GM12878 (cell line): ENCODE measurements at regions not wholly inside any gene's neighbourhood (a gene's known extent, or its start where the extent isn't known, plus 50 kb on each side); places are given as distances from the start of the nearest gene placed in this dataset.

Source experiments
- ATAC-seq: fragments of 200-7000 bp; cut with Tn5 transposase; 3 replicates; pipeline ENCODE4 v1.9.1; 2020; ENCODE audit warnings: mild to moderate bottlenecking, moderate library complexity
- BruUV-seq: library from RNA; stranded (reverse); fragments of 400-500 nt; replicated peaks from 2 replicates; lab custom pipeline; 2021; lab: Mats Ljungman, UMichigan
- CTCF ChIA-PET: fragments of 300-600 bp; sonication (Branson Sonifier 250); formaldehyde crosslinking; extraction: SDS; loops from one replicate; lab custom pipeline; 2021; ENCODE audit warnings: inconsistent platforms; lab: Yijun Ruan, JAX
- POLR2A ChIA-PET: fragments of 350-600 bp; formaldehyde crosslinking; extraction: SDS; loops from one replicate; lab custom pipeline; 2021; ENCODE audit warnings: inconsistent platforms; lab: Charles Lee
- RAD21 ChIA-PET: fragments of 300-600 bp; sonication (Branson Sonifier 250); formaldehyde crosslinking; loops from one replicate; lab custom pipeline; 2023; ENCODE audit warnings: antibody characterized with exemption; ENCODE audit not compliant: unreplicated experiment; lab: Charles Lee
- SMC1A ChIA-PET: fragments of 300-600 bp; sonication (Branson Sonifier 250); formaldehyde crosslinking; loops from one replicate; lab custom pipeline; 2023; ENCODE audit not compliant: unreplicated experiment, uncharacterized antibody; lab: Charles Lee
- DNase-seq: peaks from one replicate; pipeline ENCODE4 v3.0.0-alpha.2; 2011; ENCODE audit warnings: low read depth, low spot score
- FAIRE-seq: peaks from 3 replicates; lab custom pipeline; 2011; peaks lifted over from hg19 to GRCh38; lab: Jason Lieb, UNC
- H2AFZ ChIP-seq: 2 replicates; pipeline ENCODE4 v1.6.0; 2011; ENCODE audit warnings: low read depth, low read length, control low read depth; ENCODE audit not compliant: control insufficient read depth
- H3K27ac ChIP-seq: 2 replicates; pipeline ENCODE4 v1.5.1; 2011; ENCODE audit warnings: control low read depth; ENCODE audit not compliant: control insufficient read depth, insufficient read depth
- H3K27me3 ChIP-seq, 2 experiments: replicated peaks in 1 of 2; 2 replicates each; pipeline versions ENCODE4 v1.6.0 to v1.6.1; 2011; ENCODE audit warnings: low read length in 1 of 2; ENCODE audit not compliant: control insufficient read depth in 2 of 2, insufficient read depth in 2 of 2
- H3K36me3 ChIP-seq, 2 experiments: 2 replicates each; pipeline ENCODE4 v1.5.1; 2011; ENCODE audit warnings: low read length in 1 of 2; ENCODE audit not compliant: control insufficient read depth in 2 of 2, insufficient read depth in 2 of 2
- H3K4me1 ChIP-seq: 2 replicates; pipeline ENCODE4 v1.6.1; 2011; ENCODE audit warnings: mild to moderate bottlenecking, low read length, moderate library complexity, mixed read lengths; ENCODE audit not compliant: control insufficient read depth, insufficient read depth
- H3K4me2 ChIP-seq: 2 replicates; pipeline ENCODE4 v1.6.0; 2011; ENCODE audit warnings: control low read depth; ENCODE audit not compliant: control insufficient read depth, insufficient read depth
- H3K4me3 ChIP-seq: fragments of 200-600 bp; sonication (generic); 2 replicates; pipeline ENCODE4 v1.5.1; 2016
- H3K79me2 ChIP-seq: 2 replicates; pipeline ENCODE4 v1.6.0; 2011; ENCODE audit warnings: low read length; ENCODE audit not compliant: control insufficient read depth, insufficient read depth
- H3K9ac ChIP-seq: 2 replicates; pipeline ENCODE4 v1.8.0; 2011; ENCODE audit warnings: low read length, control low read depth, mixed read lengths; ENCODE audit not compliant: control insufficient read depth, insufficient read depth
- H3K9me3 ChIP-seq: replicated peaks from 3 replicates; pipeline ENCODE4 v1.5.1; 2011; ENCODE audit warnings: mild to moderate bottlenecking, low read length; ENCODE audit not compliant: control insufficient read depth, insufficient read depth
- H4K20me1 ChIP-seq: 2 replicates; pipeline ENCODE4 v1.6.0; 2011; ENCODE audit not compliant: control insufficient read depth, insufficient read depth
- ATF2 ChIP-seq: IDR thresholded peaks from 2 replicates; pipeline ENCODE4 v1.6.1; 2012; ENCODE audit warnings: low read length, inconsistent platforms
- CREM ChIP-seq: IDR thresholded peaks from 2 replicates; pipeline ENCODE4 v1.6.1; 2014; ENCODE audit warnings: antibody characterized with exemption, low read depth
- E2F8 ChIP-seq: fragments of 450-650 bp; IDR thresholded peaks from 2 replicates; pipeline ENCODE4 v1.6.1; 2018; ENCODE audit warnings: mild to moderate bottlenecking, low read depth, moderate library complexity; ENCODE audit not compliant: partially characterized antibody
- JUNB ChIP-seq: IDR thresholded peaks from 2 replicates; pipeline ENCODE4 v1.6.1; 2016; ENCODE audit warnings: antibody characterized with exemption, mild to moderate bottlenecking
- JUND ChIP-seq: IDR thresholded peaks from 2 replicates; pipeline ENCODE4 v1.6.1; 2012; ENCODE audit warnings: low read depth, mild to moderate bottlenecking, low read length, improper control_type of control experiment, moderate library complexity
- MYC ChIP-seq: IDR thresholded peaks from 2 replicates; pipeline ENCODE4 v1.6.1; 2011; ENCODE audit warnings: mild to moderate bottlenecking, low read length, moderate library complexity, inconsistent platforms; ENCODE audit not compliant: insufficient read depth, insufficient replicate concordance, insufficient read length, severe bottlenecking
- RELA ChIP-seq: fragments of 450-650 bp; IDR thresholded peaks from 2 replicates; pipeline ENCODE4 v1.8.0; 2014; ENCODE audit warnings: borderline replicate concordance; ENCODE audit not compliant: partially characterized antibody
- RUNX3 ChIP-seq: IDR thresholded peaks from 2 replicates; pipeline ENCODE4 v1.6.1; 2012; ENCODE audit warnings: low read length, inconsistent platforms
- SMAD5 ChIP-seq: IDR thresholded peaks from 2 replicates; pipeline ENCODE4 v1.6.1; 2016; ENCODE audit warnings: antibody characterized with exemption, low read depth
- SMC3 ChIP-seq: IDR thresholded peaks from 2 replicates; pipeline ENCODE4 v1.6.1; 2011; ENCODE audit warnings: low read length, improper control_type of control experiment, borderline replicate concordance
- USF1 ChIP-seq: IDR thresholded peaks from 2 replicates; pipeline ENCODE4 v1.6.1; 2011; ENCODE audit warnings: borderline replicate concordance, low read depth, mild to moderate bottlenecking, moderate library complexity, mixed read lengths, low read length; ENCODE audit not compliant: insufficient read depth; ENCODE audit errors: extremely low read length
- ZNF207 ChIP-seq: fragments of 450-650 bp; IDR thresholded peaks from 2 replicates; pipeline ENCODE4 v1.6.1; 2014; ENCODE audit warnings: antibody characterized with exemption, mild to moderate bottlenecking, borderline replicate concordance
- WGBS: methylation state at CpG from one replicate; pipeline ENCODE4 v1.1.6; 2016; ENCODE audit warnings: low lambda C conversion rate; ENCODE audit not compliant: insufficient replicate concordance, insufficient coverage; ENCODE audit errors: missing lambda C conversion rate; 5-methylcytosine and 5-hydroxymethylcytosine counted together
- in situ Hi-C: fragments of 300-500 bp; cut with MboI; formaldehyde crosslinking; loops from 9 replicates; pipeline ENCODE4 v1.14.3; 2018; ENCODE audit warnings: mixed read lengths
- intact Hi-C: fragments of 100-400 bp; cut with micrococcal nuclease; formaldehyde crosslinking; loops from one replicate; pipeline ENCODE4 v1.14.2; 2022; ENCODE audit not compliant: unreplicated experiment
- TF ChIP-seq, protein P1 (sequence below): fragments of 450-650 bp; IDR thresholded peaks from 2 replicates; pipeline ENCODE4 v1.6.1; 2016; ENCODE audit warnings: mild to moderate bottlenecking

DNA sequence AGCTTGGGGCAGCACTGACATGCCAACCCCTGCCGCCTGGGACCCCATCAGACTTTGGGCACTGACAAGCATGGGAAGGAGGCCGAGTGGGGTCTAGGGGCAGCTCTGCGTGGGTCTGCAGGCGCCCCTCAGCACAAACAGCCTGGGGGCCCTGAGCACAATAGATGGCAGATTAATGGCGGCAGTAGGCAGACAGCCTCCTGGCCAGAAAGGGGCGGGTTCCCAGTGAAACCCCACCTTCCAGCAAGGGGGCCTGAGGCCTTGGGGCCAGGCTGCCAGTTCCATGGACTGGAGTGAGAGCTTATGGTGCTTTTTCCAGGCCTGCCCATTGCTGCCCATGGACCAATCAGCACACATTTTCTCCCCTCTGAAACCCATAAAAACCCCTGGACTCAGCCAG, 2031.2 kb downstream of the EFNA5 start:
- intact Hi-C loops (no loop called here), in situ Hi-C loops (no loop called here)

More for the DNA sequence above, 2031.2 kb downstream of the EFNA5 start:
- Histone ChIP-seq H3K36me3 (no peaks in the 10 kb centered on the region), H3K4me1 (no peaks in the 10 kb centered on the region), H3K27me3 (no peaks in the 10 kb centered on the region), H3K79me2 (no peaks in the 10 kb centered on the region), H3K9me3 (no peaks in the 10 kb centered on the region), H4K20me1 (no peaks in the 10 kb centered on the region), H2AFZ (no peak overlapping the region), H3K4me2 (no peak overlapping the region), H3K4me3 (no peak overlapping the region), H3K9ac (no peak overlapping the region), H3K27ac (no peak overlapping the region)
- ChIA-PET CTCF (no interaction called here), SMC1A (interaction anchor here (1.1 kb wide), 1 partner anchor 11 kb away, joined by 3 read pairs; no protein-coding TSS in a partner anchor), RAD21 (no interaction called here), POLR2A (no interaction called here)
- TF ChIP-seq ZNF207 (no peak), SMC3 (no peak), RELA (no peak), ATF2 (no peak), CREM (no peak), RUNX3 (no peak), SMAD5 (no peak), E2F8 (no peak), JUND (no peak), JUNB (no peak), USF1 (no peak), MYC (no peak)
- TF ChIP-seq, protein P1, sequence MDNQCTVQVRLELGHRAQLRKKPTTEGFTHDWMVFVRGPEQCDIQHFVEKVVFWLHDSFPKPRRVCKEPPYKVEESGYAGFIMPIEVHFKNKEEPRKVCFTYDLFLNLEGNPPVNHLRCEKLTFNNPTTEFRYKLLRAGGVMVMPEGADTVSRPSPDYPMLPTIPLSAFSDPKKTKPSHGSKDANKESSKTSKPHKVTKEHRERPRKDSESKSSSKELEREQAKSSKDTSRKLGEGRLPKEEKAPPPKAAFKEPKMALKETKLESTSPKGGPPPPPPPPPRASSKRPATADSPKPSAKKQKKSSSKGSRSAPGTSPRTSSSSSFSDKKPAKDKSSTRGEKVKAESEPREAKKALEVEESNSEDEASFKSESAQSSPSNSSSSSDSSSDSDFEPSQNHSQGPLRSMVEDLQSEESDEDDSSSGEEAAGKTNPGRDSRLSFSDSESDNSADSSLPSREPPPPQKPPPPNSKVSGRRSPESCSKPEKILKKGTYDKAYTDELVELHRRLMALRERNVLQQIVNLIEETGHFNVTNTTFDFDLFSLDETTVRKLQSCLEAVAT = no peak
- BruUV-seq = no TSS peak
- FAIRE-seq (no peak), DNase-seq (no peak), ATAC-seq (no peak)
- WGBS = 23% methylated on average over 6 of the region's 6 CpGs
